ENCODE measurements at regions not wholly inside any gene's neighbourhood (a gene's known extent, or its start where the extent isn't known, plus 50 kb on each side); places are given as distances from the start of the nearest gene placed in this dataset.
"Not testable (repeated sequence)": the region's sequence is repeated elsewhere in the genome, so short reads cannot be mapped to it uniquely, and the experiment has no call there.

DNA sequence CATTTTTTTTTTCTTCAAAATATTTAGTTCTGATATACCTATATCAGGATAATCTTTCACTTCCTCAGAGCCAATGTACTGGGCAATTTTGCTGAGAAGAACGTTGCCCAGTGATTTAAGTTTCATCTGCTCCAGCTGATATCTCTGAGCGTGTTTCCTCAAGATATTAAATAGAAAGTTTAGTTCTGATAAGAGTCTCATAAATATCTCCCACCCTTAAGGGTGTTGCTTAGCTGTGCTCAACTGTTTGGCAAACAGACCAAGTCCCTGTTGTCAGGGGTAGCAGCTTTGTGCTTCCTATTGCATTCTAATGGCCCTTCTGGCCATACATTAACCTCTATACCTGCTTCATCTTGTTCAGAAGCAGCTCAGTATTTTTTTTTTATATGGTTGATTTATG lies 84.7 kb upstream of the GPR141 start:
- no peaks in the 10 kb centered on the region for H3K27me3 ChIP-seq
- H3K36me3 ChIP-seq: no peaks in the 10 kb centered on the region
- H3K9me3 ChIP-seq: no peaks in the 10 kb centered on the region
- H3K4me3 ChIP-seq (ENCODE audit: low read depth, low read length): no peak overlapping the region
- no peak for TF ChIP-seq CTCF (IDR thresholded peaks at IDR 0.05; ENCODE audit: low read depth, low read length)
- no peak for DNase-seq
- H3K4me1 ChIP-seq: no peaks in the 10 kb centered on the region

DNA sequence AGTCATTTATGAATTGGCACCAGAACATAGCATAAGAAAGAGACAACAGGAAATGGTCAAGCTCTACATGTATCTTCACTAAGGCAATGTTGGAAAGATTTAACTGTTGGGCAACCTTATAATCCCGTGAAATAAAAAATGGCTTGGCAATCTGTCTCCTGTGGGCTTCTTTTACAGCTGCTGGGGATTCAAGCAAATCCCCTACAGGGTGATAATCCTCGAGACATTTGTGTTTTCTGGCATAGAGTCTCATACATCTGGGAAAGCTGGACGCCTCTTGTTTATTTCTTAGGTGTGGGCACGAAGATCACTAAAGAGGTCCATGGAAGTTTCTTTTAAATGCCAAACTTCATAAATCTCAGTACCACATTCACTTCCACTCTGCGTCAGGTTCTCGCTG lies 82.2 kb upstream of the GPR141 start:
- Histone ChIP-seq H3K9me3 (no peaks in the 10 kb centered on the region), H3K4me3 (ENCODE audit: low read depth, low read length) (no peak overlapping the region), H3K36me3 (no peaks in the 10 kb centered on the region), H3K27me3 (no peaks in the 10 kb centered on the region), H3K4me1 (no peaks in the 10 kb centered on the region)
- no peak for TF ChIP-seq CTCF (IDR thresholded peaks at IDR 0.05; ENCODE audit: low read depth, low read length)
- DNase-seq: no peak

DNA sequence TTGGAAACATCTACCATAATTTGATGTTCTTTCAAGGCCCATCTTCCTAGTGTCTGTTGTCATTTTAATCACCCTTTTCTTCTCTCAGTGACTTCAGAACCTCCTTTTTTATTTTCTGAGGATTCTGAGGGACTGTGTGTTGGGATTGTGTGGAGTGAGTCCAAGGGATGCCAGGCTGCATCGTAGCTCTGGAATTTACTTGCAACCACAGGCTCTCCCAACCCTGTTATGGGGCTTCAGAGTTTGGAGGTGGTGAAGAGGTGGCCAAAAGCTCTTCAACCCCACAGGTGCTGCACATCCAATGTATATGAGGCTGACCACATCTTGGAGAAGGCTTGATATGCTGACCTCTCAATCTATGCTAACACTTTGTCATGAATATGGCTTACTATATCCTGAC lies 79.5 kb upstream of the GPR141 start:
- Histone ChIP-seq H3K4me3 (ENCODE audit: low read depth, low read length) (no peak overlapping the region), H3K27me3 (no peaks in the 10 kb centered on the region), H3K4me1 (no peaks in the 10 kb centered on the region; the same call in 1 of the 2 replicates), H3K36me3 (no peaks in the 10 kb centered on the region), H3K9me3 (no peaks in the 10 kb centered on the region)
- DNase-seq: no peak
- no peak for TF ChIP-seq CTCF (IDR thresholded peaks at IDR 0.05; ENCODE audit: low read depth, low read length)

- H3K4me1 ChIP-seq; H3K9me3 ChIP-seq; H3K27me3 ChIP-seq; H3K36me3 ChIP-seq; DNase-seq; H3K4me3 ChIP-seq (ENCODE audit: low read depth, low read length): not testable (repeated sequence)
These were observed 66.2 kb upstream of the GPR141 start for GRCh38 chr7:37617406-37617805.

- Histone ChIP-seq H3K36me3 (no peaks in the 10 kb centered on the region), H3K9me3 (no peaks in the 10 kb centered on the region), H3K4me3 (ENCODE audit: low read depth, low read length) (no peak overlapping the region), H3K4me1 (no peaks in the 10 kb centered on the region), H3K27me3 (no peaks in the 10 kb centered on the region; the same call in 1 of the 2 replicates)
- no peak for TF ChIP-seq CTCF (IDR thresholded peaks at IDR 0.05; ENCODE audit: low read depth, low read length)
- no peak for DNase-seq
These were observed 50.5 kb upstream of the GPR141 start for GRCh38 chr7:37633048-37633447.

Measured in BE2C (cell line).